ENCODE measurements at regions not wholly inside any gene's neighbourhood (a gene's known extent, or its start where the extent isn't known, plus 50 kb on each side); places are given as distances from the start of the nearest gene placed in this dataset.

- Histone ChIP-seq H3K4me2 (ENCODE audit: control insufficient read depth, extremely low read depth, insufficient read depth, low read depth, low read length) (no peak overlapping the region), H3K27ac (ENCODE audit: control insufficient read depth, insufficient read depth, low read length) (no peak overlapping the region), H2AFZ (ENCODE audit: control insufficient read depth, low read length) (no peak overlapping the region), H3K27me3 (ENCODE audit: control insufficient read depth, extremely low read depth, insufficient read depth, low read length) (no peaks in the 10 kb centered on the region), H3K9ac (ENCODE audit: control insufficient read depth, extremely low read depth, insufficient read depth, low read length) (no peak overlapping the region), H3K9me3 (ENCODE audit: control insufficient read depth, low read depth, low read length) (no peaks in the 10 kb centered on the region), H3K79me2 (ENCODE audit: control insufficient read depth, insufficient read depth, low read length) (no peaks in the 10 kb centered on the region), H3K4me1 (ENCODE audit: control insufficient read depth, extremely low read depth, insufficient read depth, low read length) (no peaks in the 10 kb centered on the region), H3K36me3 (ENCODE audit: control insufficient read depth in 2 of 2, extremely low read depth in 1 of 2, insufficient read depth in 2 of 2, low read length in 2 of 2) (no peaks in the 10 kb centered on the region), H3K4me3 (ENCODE audit: control insufficient read depth in 2 of 3, extremely low read depth in 1 of 3, insufficient read depth in 2 of 3, low read depth in 1 of 3, low read length in 3 of 3) (no peak overlapping the region), H3K9me1 (ENCODE audit: control insufficient read depth, extremely low read depth, insufficient read depth, low read length) (no peaks in the 10 kb centered on the region), H4K20me1 (ENCODE audit: control insufficient read depth, extremely low read depth, insufficient read depth, low read length) (no peaks in the 10 kb centered on the region)
- dilution Hi-C loops (cut with MboI; ENCODE audit: extremely low pct_ligation_motif_present, low sequenced_read_pairs) = no loop called here
- TF ChIP-seq CTCF (optimal IDR thresholded peaks at IDR 0.05 in 1 of 3, IDR thresholded peaks at IDR 0.05 in 1 of 3, conservative IDR thresholded peaks at IDR 0.05 in 1 of 3; ENCODE audit: extremely low read depth in 1 of 3, insufficient read depth in 2 of 3, low read length in 3 of 3) = no peak
- TF ChIP-seq EZH2 (IDR thresholded peaks at IDR 0.05; ENCODE audit: low read length) = no peak
- FAIRE-seq (no peak), DNase-seq (ENCODE audit: low read depth, low spot score) (no peak)
These were observed 101.6 kb upstream of the PLXNA4 start for GRCh38 chr7:132677918-132678317.

GRCh38 chr7:132672200-132672990, 96.1 kb upstream of the PLXNA4 start:
- H3K27me3 ChIP-seq (ENCODE audit: control insufficient read depth, extremely low read depth, insufficient read depth, low read length) = no peaks in the 10 kb centered on the region
- H3K9ac ChIP-seq (ENCODE audit: control insufficient read depth, extremely low read depth, insufficient read depth, low read length) = no peak overlapping the region
- no peak overlapping the region for H2AFZ ChIP-seq (ENCODE audit: control insufficient read depth, low read length)
- H3K36me3 ChIP-seq (ENCODE audit: control insufficient read depth in 2 of 2, extremely low read depth in 1 of 2, insufficient read depth in 2 of 2, low read length in 2 of 2) = no peaks in the 10 kb centered on the region
- no peak overlapping the region for H3K27ac ChIP-seq (ENCODE audit: control insufficient read depth, insufficient read depth, low read length)
- H3K9me1 ChIP-seq (ENCODE audit: control insufficient read depth, extremely low read depth, insufficient read depth, low read length) = no peaks in the 10 kb centered on the region
- DNase-seq (ENCODE audit: low read depth, low spot score) (no peak), FAIRE-seq (no peak)
- dilution Hi-C loops (cut with MboI; ENCODE audit: extremely low pct_ligation_motif_present, low sequenced_read_pairs) = no loop called here
- TF ChIP-seq CTCF (optimal IDR thresholded peaks at IDR 0.05 in 1 of 3, IDR thresholded peaks at IDR 0.05 in 1 of 3, conservative IDR thresholded peaks at IDR 0.05 in 1 of 3; ENCODE audit: extremely low read depth in 1 of 3, insufficient read depth in 2 of 3, low read length in 3 of 3) (no peak), EZH2 (IDR thresholded peaks at IDR 0.05; ENCODE audit: low read length) (no peak)
- H4K20me1 ChIP-seq (ENCODE audit: control insufficient read depth, extremely low read depth, insufficient read depth, low read length) = no peaks in the 10 kb centered on the region
- no peaks in the 10 kb centered on the region for H3K79me2 ChIP-seq (ENCODE audit: control insufficient read depth, insufficient read depth, low read length)
- H3K9me3 ChIP-seq (ENCODE audit: control insufficient read depth, low read depth, low read length) = no peaks in the 10 kb centered on the region
- H3K4me2 ChIP-seq (ENCODE audit: control insufficient read depth, extremely low read depth, insufficient read depth, low read depth, low read length) = no peak overlapping the region
- H3K4me1 ChIP-seq (ENCODE audit: control insufficient read depth, extremely low read depth, insufficient read depth, low read length) = no peaks in the 10 kb centered on the region
- no peak overlapping the region for H3K4me3 ChIP-seq (ENCODE audit: control insufficient read depth in 2 of 3, extremely low read depth in 1 of 3, insufficient read depth in 2 of 3, low read depth in 1 of 3, low read length in 3 of 3)

All from keratinocyte (primary cell).